HG02885 (cell line): ENCODE measurements at regions not wholly inside any gene's neighbourhood (a gene's known extent, or its start where the extent isn't known, plus 50 kb on each side); places are given as distances from the start of the nearest gene placed in this dataset.

Source experiments
- ATAC-seq: cut with Tn5 transposase; IDR thresholded peaks from one replicate; pipeline ENCODE4 v1.9.1; 2021; ENCODE audit warnings: mild to moderate bottlenecking; ENCODE audit not compliant: unreplicated experiment, poor library complexity

DNA sequence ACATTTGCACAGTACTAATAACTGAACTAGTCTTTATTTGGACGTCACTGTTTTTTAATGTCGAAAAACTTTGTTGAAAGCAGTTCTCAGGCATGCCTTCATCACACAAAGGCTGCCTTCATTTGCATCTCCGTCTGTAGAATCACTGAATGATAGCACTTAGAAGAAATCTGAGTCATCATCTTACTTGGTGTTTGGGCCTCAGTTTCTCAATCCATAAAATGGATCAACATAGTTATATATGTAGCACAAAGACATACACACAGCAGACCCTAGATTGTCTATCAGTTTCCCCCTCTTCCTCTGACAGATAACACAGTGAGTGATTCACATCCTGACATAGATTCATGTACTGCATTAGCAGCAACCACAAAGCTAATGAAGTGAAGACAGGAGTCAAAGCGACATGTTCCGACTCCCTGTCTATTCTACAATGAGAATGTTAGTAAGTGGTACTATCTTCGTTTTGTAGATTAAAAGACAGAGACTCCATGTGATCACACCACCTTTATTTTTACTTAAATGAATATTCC is 80.4 kb upstream of the PDE10A start:
- no peak for ATAC-seq

DNA sequence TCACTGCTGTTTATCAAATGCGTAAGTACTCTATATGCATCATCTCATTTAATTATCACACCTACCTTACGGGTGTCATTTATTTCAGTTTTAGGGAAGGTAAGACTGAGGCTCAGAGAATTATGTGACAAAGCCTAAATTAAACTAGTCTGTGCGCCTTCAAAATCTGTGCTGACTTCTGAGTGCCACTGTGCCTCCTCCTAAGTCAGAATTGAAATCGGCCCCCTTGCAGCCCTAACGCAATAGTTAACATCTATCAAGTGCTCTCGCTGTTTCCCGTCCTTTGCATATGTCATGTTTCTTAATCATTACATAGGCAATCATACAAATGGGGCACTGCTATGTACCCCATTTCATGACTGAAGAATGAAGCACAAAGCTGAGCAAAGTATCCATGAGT is 79.0 kb upstream of the PDE10A start:
- no peak for ATAC-seq

DNA sequence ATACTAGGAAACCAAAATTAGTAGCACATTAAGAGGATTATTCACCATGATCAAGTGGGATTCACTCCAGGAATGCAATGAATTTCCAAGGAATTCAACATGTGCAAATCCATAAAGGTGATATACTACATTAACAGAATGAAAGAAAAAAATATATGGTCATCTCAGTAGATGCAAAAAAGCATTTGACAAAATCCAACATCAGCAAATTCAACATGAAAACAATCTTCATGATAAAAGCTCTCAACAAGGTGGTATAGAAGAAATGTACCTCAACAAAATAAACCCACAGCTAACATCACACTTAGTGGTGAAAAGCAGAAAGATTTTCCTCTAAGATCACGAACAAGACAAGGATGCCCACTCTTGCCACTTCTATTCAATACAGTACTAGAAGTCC is 74.4 kb upstream of the PDE10A start:
- no peak for ATAC-seq

DNA sequence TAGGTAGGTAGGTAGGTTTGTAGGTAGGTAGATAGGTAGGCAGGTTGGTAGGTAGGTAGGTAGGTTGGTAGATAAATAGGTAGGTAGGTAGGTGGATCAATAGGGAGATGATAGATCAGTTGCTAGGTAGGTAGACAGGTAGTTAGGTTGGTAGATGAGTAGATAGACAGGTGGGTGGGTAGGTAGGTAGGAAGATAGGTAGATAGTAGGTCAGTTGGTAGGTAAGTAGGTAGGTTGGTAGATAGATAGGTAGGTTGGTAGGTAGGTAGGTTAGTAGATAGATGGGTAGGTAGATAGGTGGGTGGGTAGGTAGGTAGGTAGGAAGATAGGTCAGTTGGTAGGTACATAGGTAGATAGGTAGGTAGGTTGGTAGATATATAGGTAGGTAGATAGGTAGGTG is 72.0 kb upstream of the PDE10A start:
- ATAC-seq, result no peak

DNA sequence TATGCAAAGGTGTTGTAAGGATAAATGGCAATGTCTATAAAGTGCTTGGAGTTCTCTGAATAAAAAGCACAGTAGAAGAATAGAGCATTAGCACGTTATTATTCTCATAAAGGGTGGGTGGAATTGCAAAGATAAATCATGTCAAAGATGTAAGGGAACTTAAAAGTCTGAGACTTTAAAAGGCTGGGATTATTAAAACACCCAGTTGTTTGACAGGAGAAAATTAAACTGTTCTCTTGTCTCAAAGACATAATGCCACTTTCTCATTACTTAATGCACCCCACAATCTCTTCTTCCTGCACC is 70.4 kb upstream of the PDE10A start:
- no peak for ATAC-seq

DNA sequence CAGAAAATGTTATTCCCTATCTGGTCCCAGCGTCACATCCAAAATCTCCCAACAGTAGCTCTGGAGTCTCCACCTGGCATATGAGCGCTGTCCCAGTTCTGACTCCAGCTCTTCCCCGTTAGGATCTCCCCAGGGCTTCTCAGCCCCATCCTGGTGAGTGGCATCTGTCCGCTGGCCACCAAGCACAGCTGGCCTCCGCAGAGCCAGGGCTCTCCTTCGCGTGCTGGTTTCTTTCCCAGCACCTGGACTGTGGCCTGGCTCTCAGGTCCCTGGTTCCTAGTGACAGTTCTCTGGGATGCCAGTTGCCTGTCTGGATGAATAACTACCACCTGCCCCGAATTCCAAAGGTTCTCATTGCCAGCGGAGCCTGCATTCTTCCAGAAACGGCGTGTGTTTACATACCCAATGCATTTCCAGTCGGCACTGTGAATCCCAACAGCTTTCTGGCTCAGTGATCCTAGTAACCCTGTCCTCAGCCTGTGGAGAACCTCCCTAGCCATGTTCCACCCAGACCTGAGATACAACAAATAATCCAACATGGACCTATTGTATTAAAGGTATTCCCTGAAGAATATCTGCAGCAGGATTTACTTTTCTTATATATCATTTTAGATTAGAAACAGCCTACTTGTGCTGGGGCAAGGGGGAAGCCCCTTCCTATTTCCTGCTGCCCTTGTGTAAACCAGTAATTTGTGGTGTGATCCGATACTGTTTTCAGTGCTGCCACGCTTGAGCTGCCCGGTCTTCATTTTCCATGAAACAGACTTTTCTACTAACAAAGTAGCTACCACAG is 69.9 kb upstream of the PDE10A start:
- no peak for ATAC-seq

DNA sequence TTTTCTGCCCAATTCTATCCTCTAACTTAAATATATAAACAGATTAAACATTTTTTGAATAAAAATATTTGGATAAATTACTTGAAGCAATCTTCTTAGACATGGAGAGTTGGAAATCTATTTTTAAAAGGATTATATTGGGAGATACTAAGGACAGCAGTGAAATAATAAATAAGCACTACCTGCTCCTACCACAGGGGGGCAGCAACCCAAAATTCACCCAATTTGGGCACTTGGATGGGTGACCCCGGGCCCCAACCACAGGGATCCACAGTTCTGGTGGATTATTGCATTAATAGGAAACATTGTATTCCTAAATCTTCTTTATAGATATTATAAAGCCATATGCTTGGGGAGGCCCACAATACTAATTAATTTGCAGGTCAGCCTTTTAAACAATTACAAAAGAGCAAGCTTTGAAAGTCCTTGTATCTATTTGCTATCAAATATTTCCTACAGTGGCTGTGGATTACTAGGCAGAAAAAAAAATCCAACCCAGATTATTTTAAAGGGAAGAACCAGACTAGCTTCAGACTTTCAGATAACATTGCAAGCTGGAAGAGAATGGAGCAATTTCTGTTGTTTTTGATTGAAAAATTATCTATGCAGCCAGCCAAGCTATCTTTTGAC is 66.4 kb upstream of the PDE10A start:
- ATAC-seq, result peak; percentile 62

DNA sequence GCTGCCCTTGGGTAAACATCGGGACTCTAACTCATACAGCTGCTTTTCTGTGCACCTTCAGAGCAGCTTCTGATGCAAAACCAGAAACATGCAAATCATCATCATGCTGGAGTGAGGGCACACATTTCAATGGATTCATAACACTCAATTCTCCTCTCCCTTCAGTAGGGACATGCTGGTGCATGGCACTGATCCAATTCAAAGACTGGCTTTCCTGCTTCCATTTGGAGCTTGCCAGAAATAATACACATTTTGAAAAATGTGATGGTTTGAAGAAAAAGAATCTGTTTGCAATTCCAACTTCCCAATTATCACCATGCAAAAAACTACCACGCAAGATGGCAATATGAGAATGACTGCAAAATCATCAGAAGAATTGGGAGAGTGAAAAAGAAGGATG is 65.2 kb upstream of the PDE10A start:
- no peak for ATAC-seq

DNA sequence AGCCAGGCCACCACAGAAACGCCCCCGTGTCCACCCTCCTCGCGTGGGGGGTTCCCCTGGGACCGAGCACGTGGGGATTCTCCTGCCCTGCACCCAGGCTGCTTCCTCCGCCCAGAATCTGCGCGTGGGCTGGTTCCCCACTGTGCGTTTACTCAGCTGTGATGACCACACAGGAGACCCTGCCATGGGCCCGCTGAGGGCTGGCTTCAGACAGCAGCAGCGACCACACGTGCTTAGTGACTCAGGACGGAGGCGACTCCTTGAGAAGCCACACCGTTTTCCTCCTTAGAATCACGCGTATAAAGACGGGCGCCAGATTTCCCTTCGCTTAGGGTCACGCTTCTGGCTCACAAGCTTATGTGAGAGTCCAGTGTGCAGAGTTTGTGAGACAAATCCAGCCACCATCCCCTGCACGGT is 63.9 kb upstream of the PDE10A start:
- no peak for ATAC-seq

DNA sequence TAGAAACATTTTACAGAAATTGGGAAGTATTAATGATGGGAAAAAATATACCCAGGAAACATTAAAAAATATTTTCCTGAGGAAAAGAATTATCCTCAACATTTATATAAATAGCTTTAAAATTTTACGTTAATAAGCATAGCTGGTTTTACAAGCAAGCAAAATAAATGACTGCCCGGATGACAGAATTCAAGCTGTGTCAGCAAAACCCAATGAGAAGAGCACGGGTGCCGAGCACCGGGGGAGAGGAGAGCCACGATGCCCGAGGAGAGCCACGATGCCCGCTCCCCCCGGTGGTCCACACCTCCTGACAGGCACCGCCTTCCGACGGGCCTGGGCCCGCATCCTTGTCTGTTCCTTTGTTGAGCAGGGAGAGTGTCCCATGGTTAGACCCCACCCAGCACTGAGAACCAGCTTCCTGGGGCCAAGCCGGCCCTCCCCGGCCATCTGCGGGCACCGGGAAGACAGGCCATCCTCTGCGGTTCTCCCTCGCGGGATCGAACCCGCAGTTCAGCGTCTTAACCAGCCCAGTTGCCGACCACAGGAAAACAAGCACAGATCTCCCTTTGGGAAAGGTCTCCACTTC is 63.3 kb upstream of the PDE10A start:
- no peak for ATAC-seq

DNA sequence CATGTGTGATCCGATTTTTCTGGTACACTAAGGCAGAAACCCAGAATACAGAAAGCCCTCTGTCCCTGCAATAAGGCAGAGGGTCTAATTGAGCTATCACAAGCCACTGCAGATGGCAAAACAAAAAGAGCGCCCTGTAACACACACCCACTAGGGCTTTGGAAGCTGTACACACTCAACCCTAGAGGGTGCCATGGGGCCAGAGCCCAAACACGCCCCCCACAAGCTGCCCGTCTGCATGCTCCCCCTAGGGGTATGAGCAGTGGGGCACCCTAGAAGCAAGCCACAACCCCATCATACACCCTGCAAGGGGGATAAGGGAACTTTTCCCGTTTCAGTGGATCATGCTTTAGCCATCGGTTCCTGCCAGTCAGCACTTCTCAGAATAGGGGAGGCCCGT is 62.2 kb upstream of the PDE10A start:
- no peak for ATAC-seq

DNA sequence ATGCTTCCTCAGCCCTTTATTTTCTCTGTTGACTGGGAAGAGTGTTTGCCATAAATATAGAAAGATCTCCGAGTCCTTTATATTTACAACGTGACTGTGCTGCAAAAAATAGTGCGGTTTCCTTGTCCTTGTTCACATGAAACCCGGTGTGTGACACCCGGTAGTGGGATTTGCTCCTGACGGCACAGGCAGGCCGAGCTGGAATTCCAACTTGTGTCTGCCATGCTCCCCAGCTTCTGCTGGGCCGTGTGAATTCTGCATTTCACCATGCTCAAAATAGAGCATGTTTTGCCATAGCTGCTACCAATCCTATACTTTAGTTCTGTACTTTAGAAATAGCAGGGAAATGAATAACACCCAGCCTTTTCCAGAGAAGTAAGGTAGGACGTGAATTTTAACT is 60.3 kb upstream of the PDE10A start:
- ATAC-seq, result no peak

DNA sequence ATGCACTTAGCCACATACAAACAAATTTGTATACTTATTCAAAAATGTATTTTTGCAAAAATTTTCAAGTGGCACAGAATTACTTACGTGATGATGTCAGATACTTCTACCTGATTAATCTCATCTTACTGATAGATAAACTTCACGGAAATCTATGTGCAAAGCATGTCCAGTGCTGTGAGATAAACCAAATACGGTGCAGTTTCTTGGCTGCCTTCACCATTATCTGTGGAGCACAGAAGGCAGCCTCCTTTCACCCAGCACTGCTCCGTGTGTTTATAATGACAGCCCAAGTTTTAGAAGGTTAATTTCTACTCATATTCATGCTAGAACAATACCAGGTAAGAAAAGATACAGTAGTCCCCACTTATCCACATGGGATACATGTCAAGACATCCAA is 59.0 kb upstream of the PDE10A start:
- ATAC-seq, result no peak

DNA sequence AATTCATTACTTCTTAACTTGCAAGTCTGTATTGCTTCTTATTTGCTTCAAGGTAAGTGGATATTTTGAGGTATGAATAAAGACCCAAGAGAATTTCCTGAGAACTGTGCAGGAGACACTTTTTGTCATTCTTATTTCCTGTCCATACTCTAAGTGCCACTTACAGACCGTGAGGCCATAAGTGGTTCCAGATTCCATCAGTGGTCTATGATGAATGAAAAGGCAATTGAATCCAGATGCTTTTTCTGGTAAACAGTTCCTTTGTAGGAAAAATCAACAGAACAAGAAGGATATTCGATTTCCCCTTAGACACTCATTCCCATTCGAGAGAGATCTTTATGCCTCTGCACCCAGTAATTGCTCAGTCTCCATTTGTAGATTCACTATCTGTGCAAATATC is 58.3 kb upstream of the PDE10A start:
- ATAC-seq, result no peak

DNA sequence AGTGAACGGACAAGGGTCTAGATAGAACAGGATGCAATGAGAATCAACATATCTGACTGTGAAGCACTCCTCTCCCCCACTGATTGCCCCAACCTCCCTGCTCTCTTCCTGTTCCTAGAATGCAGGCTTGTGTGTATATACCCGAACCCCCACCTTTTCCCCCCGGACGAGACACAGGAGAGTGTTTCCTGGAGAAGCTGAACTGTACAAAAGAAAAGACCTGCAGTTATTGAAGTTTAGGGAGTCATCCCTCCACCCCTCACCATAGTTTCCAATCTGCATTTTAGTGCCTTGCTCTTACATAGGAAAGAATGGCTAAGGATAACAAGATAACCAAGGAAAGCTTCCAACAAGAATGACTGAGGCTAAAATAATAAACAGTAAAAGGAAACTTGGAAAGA is 55.5 kb upstream of the PDE10A start:
- no peak for ATAC-seq

DNA sequence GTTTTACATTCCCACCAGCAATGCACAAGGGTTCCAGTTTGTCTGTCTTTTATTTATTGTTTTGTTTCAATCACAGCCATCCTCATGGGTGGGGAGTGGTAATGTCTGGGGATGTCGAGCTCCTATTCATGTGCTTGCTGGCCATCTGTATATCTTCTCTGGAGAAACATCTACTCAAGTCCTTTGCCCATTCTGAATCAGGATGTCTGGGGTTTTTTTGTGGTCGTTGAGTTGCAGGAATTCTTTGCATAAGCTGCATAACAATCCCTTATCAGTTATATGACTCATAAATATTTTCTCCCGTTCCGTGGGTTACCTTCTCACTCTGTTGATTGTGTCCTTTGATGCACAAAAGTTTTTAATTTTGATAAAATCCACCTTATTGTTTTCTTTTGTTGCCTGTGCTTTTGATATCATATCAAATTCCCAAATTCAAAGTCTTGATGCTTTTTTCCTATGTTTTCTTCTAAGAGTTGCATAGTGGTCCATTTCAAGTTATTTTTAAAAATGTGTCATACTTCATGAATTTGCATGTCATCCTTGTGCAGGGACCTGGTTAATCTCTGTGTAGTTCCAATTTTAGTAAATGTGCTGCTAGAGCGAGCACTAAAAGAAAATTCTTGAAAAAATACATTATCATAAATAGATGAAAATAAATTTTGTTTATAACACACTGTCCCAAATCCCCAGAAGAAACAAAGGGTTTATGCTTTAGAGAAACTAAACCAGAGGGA is 54.9 kb upstream of the PDE10A start:
- ATAC-seq, result no peak

DNA sequence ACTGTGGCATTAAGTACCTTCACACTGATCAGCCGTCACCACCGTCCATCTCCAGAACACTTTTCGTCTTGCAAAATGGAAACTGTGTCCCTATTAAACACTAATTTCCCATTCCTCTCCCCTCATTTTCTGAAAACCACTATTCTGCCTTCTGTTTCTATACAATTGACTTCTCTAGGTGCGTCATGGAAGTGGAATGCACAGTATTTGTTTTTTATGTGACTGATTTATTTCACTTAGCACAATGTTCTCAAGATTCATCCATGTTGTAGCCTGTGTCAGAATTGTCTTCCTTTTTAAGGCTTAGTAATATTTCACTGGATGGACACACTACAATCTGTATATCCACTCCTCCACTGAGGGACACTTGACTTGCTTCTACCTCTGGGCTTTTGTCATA is 53.8 kb upstream of the PDE10A start:
- ATAC-seq, result no peak

DNA sequence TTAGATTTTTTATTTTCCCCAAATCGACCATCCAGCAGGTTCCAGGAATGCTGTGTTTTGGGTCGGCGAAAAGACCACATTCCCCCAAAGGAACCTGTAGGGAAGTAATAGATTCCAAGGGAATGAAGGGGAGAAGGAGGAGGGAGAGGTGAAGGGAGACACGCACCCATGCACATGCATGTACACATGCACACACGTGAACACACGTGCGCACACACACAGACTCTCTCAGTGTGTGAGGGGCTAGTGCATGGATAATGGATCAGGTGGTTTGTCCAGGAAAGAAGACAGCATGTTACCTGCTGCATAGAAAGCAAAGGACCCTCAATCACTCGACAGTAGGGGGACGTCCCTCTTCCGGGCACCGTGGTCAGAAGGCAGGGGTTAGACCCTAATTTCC is 52.4 kb upstream of the PDE10A start:
- no peak for ATAC-seq

DNA sequence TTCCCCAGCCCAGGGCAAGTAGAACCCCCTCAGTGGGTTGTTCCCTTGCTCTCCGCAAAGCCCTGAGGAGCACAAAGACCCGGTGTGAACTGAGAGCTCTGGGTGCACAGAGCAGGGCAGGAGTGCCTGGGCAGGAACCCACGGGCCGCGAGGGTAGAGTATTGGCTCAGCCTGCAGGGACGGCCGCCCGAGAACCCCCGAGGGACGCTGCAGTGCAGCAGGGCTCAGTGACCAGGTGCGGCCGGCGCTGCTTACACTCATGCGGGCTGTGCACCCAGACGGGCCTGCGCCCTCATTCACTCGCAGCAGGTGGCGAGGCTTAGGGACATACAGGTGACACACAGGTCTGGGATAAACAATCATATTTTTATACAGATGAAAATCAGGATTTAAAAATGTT is 51.9 kb upstream of the PDE10A start:
- ATAC-seq, result no peak

DNA sequence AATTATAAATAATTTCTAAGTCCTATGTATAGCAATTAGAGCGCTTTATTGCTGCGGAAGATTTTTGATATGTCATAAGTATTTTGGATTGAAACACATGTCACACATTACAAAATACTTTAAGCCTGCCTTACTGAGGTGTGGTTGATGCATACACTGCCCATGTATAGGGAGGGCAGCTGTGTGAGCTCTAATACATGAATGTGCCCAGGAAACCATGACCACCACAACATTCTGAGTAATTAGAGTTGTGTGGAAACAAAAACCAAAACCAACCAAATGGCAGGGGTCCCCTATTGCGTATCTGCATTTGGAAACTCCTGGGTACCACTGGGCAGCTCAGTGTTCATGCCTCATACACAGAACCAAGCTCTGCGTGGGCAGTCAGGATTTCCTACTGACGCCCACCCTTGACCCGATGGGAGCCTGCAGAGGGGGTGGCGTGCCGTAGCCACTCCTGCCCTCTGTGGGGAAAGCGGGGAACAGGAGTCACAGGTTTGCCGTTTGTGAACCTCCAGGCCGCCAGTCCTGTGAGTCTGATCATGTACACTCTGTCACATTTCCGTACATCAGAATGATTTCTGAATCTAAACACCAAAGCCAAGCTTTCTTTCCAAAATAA is 50.9 kb upstream of the PDE10A start:
- ATAC-seq, result no peak
